Nucleus accumbens (tissue), 56 donors: ENCODE measurements at regions not wholly inside any gene's neighbourhood (a gene's known extent, or its start where the extent isn't known, plus 50 kb on each side); places are given as distances from the start of the nearest gene placed in this dataset.

Source experiments
- DNase-seq, 56 donors: peaks; one replicate each; lab custom pipeline; 2025; lab: John Stamatoyannopoulos, UW

GRCh38 chr2:3958969-3959368 lies 255.6 kb downstream of the DCDC2C start:
- DNase-seq, result no peak

- peak in 1 of 56 donors; percentile 4 for DNase-seq
Measured at GRCh38 chr2:3959372-3959771, 256.0 kb downstream of the DCDC2C start.

DNA sequence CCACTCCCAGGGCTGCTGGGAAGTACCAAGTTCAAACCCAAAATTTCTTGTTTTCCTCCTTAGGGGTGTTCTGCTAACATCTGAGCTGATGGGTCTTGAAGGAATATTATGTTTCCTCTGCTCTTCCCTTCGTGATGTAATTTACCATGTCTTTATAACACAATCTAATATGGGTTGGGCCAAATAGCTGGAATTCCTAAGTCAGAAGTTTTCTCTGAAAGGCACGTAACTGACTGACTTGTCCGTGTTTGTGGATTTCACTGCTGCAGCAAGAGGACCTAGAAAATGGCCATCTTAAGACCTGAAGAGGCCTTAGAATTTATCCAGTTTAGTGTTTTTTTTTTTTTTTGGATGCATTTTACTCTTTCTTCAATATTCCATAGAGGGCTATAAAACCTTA lies 256.7 kb downstream of the DCDC2C start:
- DNase-seq, result no peak

DNA sequence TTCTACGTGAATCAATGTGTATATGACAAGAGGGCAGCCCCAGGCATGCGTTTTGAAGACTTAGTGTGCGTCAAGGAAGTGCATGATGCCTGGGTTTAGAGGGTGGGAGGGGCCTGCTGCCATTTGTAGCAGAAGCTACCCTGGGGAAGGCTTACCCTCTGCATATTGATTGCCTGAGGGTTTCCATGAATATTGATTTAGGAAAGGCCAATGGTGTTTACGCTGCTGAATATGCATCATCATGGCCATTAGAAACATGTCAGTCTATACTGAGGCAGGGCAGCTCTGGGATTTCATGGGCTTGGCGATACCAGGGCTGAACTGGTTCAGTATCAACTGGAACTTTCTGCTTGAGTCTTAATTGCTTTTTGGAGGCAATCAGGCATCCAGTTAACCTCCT lies 259.3 kb downstream of the DCDC2C start:
- no peak for DNase-seq

GRCh38 chr2:3965211-3965610 lies 261.8 kb downstream of the DCDC2C start:
- DNase-seq, result no peak

GRCh38 chr2:3965953-3966352 lies 262.6 kb downstream of the DCDC2C start:
- no peak for DNase-seq

- no peak for DNase-seq
Measured at GRCh38 chr2:3966470-3966869, 263.1 kb downstream of the DCDC2C start.

DNA sequence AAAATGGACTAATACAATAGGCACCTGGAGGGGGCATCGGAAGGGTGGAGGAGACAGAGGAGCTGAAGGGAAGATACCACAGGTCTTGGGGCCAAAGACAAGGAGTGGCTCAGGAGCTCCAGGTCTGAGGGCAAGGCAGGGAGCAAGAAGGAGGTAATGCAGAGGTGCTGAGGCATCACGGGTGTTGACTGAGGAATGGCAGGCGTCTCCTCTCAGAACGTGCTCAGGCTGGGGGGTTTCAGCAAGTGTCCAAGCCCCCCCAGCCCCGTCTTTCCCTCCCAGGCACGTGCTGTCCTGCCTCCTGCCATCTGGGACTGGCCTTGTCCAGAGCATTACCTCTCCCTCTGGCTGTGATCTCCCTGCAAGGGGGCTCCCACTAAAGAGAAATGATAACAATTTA lies 265.4 kb downstream of the DCDC2C start:
- DNase-seq, result no peak

DNA sequence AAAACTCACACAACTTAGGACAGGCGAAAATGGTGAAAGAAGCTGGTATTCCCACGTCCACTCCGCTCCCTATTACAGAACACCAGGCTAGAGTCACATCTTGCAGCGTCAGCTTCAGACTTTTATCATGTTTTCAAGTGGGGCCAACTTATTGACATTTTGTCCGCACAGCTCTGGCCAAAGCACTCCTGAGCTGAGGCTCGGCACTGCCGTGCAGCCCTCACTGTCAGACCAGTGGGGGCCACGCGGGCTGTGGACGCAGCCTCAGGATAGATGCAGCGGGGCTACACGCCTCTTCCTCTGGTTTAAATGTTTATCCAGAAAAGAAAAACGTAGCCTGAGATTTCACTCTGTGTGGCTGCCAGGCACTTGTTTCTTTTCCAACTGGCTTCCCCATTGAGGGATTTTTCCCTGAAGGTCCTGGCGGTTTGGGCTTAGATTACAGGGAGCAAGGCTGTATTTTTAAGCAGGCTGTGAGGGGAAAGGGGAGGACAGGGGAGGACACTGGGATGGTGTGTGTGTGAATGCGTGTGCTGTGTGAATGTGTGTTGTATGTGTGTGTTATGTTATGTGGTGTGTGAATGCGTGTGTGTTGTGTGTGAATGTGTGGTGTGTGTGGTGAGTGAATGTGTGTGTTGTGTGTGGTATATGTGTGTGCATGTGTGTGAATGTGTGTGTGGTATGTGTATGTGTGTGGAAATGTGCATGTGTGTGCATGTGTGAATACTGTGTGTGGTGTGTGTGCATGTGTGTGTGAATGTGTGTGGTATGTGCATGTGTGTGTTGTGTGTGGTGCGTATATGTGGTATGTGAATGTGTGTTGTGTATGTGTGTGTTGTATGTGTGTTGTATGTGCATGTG lies 267.6 kb downstream of the DCDC2C start:
- DNase-seq, result no peak

DNA sequence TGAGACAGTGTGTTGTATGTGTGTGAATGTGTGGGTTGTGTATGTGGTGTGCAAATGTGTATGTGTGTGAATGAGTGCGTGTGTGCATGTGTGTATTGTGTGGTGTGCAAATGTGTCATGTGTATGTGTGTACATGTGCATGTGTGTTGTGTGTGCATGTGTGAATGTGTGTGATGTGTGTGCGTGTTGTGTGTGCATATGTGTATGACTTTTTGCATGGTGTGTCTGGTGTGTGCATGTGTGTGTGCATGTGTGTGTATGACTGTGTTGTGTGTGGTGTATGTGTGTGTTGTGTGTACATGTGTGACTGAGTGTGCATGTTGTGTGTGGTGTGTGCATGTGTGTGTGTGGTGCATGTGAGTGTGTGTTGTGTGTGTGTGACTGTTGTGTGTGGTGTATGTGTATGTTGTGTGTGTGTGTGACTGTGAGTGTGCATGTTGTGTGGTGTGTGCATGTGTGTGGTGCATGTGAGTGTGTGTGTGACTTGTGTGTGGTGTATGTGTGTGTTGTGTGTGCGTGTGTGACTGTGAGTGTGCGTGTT lies 268.3 kb downstream of the DCDC2C start:
- DNase-seq, result no peak

- DNase-seq, result no peak
Measured at GRCh38 chr2:3972377-3972776, 269.0 kb downstream of the DCDC2C start.

- DNase-seq, result no peak
Measured at GRCh38 chr2:3974765-3975164, 271.4 kb downstream of the DCDC2C start.

GRCh38 chr2:3981446-3981987 lies 278.1 kb downstream of the DCDC2C start:
- DNase-seq, result no peak

DNA sequence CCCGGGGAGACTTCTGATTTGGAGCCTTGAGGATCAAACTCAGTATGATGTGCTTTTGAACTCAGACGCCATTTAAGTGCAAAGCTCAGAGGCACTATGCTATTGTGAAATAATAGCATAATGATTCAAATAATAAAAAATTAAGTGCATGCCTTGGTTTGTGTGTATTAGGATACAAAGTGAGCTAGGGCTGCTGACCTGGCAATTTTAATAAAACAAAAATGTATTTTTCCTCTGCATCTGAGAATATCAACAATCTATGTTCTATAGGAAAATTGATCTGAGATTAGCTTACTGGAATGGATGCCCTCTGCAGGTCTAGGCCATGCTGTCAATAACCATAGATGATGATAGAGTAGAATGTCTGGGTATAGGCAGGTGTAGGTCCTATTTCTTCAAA lies 278.8 kb downstream of the DCDC2C start:
- no peak for DNase-seq

DNA sequence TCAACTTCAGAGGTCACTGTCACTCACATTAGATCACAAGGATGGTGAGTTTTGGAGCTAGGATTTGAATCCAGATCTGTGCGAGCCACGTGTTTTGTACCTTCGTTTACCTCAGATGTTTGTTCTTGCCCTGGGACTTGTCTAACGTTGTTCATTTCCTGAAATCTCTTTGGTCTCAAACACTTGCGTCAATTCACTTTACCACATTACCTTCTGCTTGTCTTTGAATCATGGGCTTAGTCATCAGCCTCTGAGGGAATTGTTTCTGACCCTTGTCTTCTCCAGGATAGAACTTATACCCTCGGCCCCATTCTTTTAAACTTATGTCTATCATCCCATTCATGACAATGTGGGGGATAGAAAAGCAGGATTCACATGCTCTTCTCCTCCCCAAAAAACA lies 282.7 kb downstream of the DCDC2C start:
- no peak for DNase-seq

DNA sequence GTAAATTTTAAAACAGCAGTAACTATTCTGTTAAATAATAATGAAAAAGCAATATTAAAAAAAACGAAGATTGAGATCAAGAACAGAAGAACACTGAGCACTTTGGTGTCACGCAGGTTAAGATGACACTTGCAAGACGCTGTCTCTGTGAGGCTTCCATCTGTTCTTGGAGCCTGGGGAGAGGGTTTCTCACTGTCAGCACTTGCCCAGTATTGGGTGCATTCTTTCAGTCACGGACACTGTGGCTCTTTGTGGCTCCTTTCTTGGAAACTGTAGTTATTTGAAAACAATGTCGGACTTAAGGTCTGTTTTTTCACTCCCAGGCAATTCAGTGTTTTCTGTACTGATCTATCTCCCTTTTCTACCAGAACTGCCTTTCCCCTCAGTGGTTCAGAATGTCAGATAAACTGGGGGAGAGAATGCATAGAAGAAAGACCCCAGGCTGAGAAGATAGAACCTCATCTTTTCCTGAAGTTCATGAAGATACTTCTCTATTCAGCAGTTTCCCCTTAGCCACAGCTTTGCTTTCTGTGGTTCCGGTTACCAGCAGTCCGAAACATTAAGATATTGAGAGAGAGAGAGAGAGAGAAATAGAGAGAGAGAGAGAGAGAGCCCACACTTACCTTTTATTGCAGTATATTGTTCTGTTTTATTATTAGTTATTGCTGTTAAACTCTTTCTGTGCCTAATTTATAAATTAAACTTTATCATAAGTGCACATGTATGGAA lies 283.3 kb downstream of the DCDC2C start:
- DNase-seq, result no peak

DNA sequence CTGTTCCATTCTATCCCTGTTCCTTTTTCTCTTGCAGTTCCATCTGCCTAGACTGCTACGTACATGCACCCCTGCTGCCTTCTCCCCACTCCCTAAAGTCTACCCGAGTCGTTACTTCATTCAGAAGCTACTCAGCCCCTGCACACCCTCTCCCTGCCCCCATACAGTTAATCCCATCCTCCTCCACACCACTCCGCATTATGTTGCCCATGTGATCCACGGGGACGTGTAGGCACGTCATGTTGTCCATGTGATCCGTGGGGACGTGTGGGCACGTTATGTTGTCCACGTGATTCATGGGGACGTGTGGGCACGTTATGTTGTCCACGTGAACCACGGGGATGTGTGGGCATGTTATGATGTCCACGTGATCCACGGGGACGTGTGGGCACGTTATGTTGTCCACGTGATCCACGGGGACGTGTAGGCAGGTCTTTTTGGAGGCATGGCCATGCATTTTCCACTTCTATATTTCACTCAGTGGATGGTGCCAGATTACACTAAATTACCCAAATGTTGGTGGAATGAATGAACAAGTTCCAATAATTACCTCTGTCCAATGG lies 299.5 kb downstream of the DCDC2C start:
- DNase-seq, result no peak

- DNase-seq, result no peak
Measured at GRCh38 chr2:4012197-4012596, 308.8 kb downstream of the DCDC2C start.

- DNase-seq, result no peak
Measured at GRCh38 chr2:4018535-4018934, 315.2 kb downstream of the DCDC2C start.

DNA sequence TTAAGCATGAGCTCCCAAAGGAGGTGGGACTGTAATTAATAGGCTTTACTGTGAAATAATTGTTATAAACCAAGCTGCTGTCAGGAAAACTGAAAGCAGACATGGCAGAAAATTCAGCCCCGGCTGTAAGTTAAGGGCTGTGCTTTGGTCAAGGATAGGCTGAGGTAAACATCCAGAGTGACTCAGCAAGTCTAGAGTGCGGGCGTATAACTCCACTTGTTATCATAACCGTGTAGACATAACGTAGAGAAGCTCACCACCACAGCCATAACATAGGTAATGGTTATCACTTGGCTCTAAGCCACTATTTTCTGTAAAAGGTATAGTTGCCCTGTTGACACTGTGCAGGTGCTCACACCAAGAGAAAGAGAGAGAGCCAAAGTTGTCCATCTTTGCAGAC lies 316.8 kb downstream of the DCDC2C start:
- DNase-seq, result no peak

DNA sequence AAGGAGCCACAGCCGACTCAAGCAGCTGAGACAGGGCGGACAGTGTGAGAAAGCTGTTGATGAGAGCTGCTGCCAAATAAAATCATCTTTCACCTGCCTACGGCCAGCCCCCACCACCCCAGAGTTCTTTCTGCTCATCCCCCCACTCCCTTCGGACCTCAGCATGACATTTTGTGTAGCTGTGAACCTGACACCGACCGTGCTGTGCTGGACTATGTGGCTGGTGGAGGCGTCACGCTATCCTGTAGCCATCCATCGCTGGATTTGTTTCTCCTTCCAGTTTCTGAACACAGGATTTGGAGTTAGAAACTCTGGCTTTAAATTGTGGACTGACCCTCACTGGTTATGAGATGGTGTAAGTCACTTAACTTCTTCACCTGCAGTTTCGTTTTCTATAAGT lies 317.3 kb downstream of the DCDC2C start:
- DNase-seq, result no peak
